H9 (cell line): ENCODE measurements at regions not wholly inside any gene's neighbourhood (a gene's known extent, or its start where the extent isn't known, plus 50 kb on each side); places are given as distances from the start of the nearest gene placed in this dataset.

Source experiments
- DNase-seq: peaks from one replicate; pipeline ENCODE4 v3.0.0-alpha.2; 2017
- H2AFZ ChIP-seq: one replicate; pipeline ENCODE4 v1.6.1; 2013; ENCODE audit warnings: mild to moderate bottlenecking, low read length, control low read depth, moderate library complexity
- H2AK5ac ChIP-seq: 2 replicates; pipeline ENCODE4 v1.6.1; 2013; ENCODE audit warnings: low read length, control low read depth, mixed read lengths; ENCODE audit not compliant: insufficient read length
- H2BK120ac ChIP-seq: one replicate; pipeline ENCODE4 v1.6.1; 2013; ENCODE audit warnings: low read depth, mild to moderate bottlenecking, low read length, control low read depth, inconsistent platforms; ENCODE audit not compliant: poor library complexity, severe bottlenecking
- H2BK12ac ChIP-seq: 2 replicates; pipeline ENCODE4 v1.6.1; 2013; ENCODE audit warnings: low read length, control low read depth, mixed read lengths, low read depth; ENCODE audit not compliant: insufficient read length
- H2BK15ac ChIP-seq: 2 replicates; pipeline ENCODE4 v1.6.1; 2013; ENCODE audit warnings: low read depth, low read length, control low read depth
- H2BK20ac ChIP-seq: one replicate; pipeline ENCODE4 v1.6.1; 2013; ENCODE audit warnings: low read depth, mild to moderate bottlenecking, low read length, control low read depth, inconsistent platforms; ENCODE audit not compliant: poor library complexity, severe bottlenecking
- H2BK5ac ChIP-seq: 2 replicates; pipeline ENCODE4 v1.6.1; 2013; ENCODE audit warnings: low read length, control low read depth, mixed read lengths; ENCODE audit not compliant: insufficient read length
- H3K14ac ChIP-seq: 2 replicates; pipeline ENCODE4 v1.6.1; 2013; ENCODE audit warnings: low read length, control low read depth; ENCODE audit not compliant: insufficient read depth
- H3K18ac ChIP-seq: 2 replicates; pipeline ENCODE4 v1.6.1; 2013; ENCODE audit warnings: low read depth, mild to moderate bottlenecking, mixed read lengths, low read length, control low read depth; ENCODE audit not compliant: insufficient read length
- H3K23ac ChIP-seq: 2 replicates; pipeline ENCODE4 v1.6.1; 2013; ENCODE audit warnings: low read length, control low read depth, mixed read lengths, low read depth; ENCODE audit not compliant: insufficient read length
- H3K23me2 ChIP-seq: 2 replicates; pipeline ENCODE4 v1.6.1; 2013; ENCODE audit warnings: low read depth, mild to moderate bottlenecking, mixed read lengths, low read length, control low read depth; ENCODE audit not compliant: insufficient read length, poor library complexity, severe bottlenecking
- H3K27ac ChIP-seq: 2 replicates; pipeline ENCODE4 v1.5.1; 2013; ENCODE audit warnings: low read length, control low read depth, mixed read lengths, low read depth; ENCODE audit not compliant: insufficient read length
- H3K27me3 ChIP-seq: 2 replicates; pipeline ENCODE4 v1.6.1; 2013; ENCODE audit warnings: low read length, control low read depth, inconsistent platforms; ENCODE audit not compliant: insufficient read depth
- H3K4ac ChIP-seq: 2 replicates; pipeline ENCODE4 v1.6.1; 2013; ENCODE audit warnings: low read depth, mild to moderate bottlenecking, control low read depth, inconsistent platforms, low read length, moderate library complexity
- H3K4me1 ChIP-seq: 2 replicates; pipeline ENCODE4 v1.6.1; 2013; ENCODE audit warnings: low read length, control low read depth, inconsistent platforms; ENCODE audit not compliant: insufficient read depth
- H3K4me2 ChIP-seq: 2 replicates; pipeline ENCODE4 v1.6.1; 2013; ENCODE audit warnings: low read length, control low read depth, mixed read lengths; ENCODE audit not compliant: insufficient read length, insufficient read depth
- H3K56ac ChIP-seq: 2 replicates; pipeline ENCODE4 v1.6.1; 2013; ENCODE audit warnings: low read depth, mild to moderate bottlenecking, mixed read lengths, low read length, control low read depth; ENCODE audit not compliant: insufficient read length
- H3K79me1 ChIP-seq: 2 replicates; pipeline ENCODE4 v1.6.1; 2013; ENCODE audit warnings: low read depth, mild to moderate bottlenecking, moderate library complexity, low read length, control low read depth, inconsistent platforms; ENCODE audit not compliant: insufficient read depth, poor library complexity, severe bottlenecking
- H3K79me2 ChIP-seq: 2 replicates; pipeline ENCODE4 v1.6.1; 2013; ENCODE audit warnings: low read length, control low read depth, inconsistent platforms; ENCODE audit not compliant: insufficient read depth
- H3K9ac ChIP-seq: 2 replicates; pipeline ENCODE4 v1.6.1; 2013; ENCODE audit warnings: low read length, control low read depth, mixed read lengths; ENCODE audit not compliant: insufficient read length; ENCODE audit errors: extremely low read depth
- H3K9me3 ChIP-seq: one replicate; pipeline ENCODE4 v1.6.1; 2013; ENCODE audit warnings: low read depth, low read length, inconsistent platforms; ENCODE audit not compliant: control insufficient read depth
- H3T11ph ChIP-seq: one replicate; pipeline ENCODE4 v1.6.1; 2013; ENCODE audit warnings: mild to moderate bottlenecking, low read length, control low read depth, inconsistent platforms
- H4K20me1 ChIP-seq: one replicate; pipeline ENCODE4 v1.6.1; 2013; ENCODE audit not compliant: control insufficient read depth, insufficient read length, insufficient read depth
- H4K5ac ChIP-seq: 2 replicates; pipeline ENCODE4 v1.6.1; 2013; ENCODE audit warnings: low read depth, mild to moderate bottlenecking, mixed read lengths, low read length, control low read depth; ENCODE audit not compliant: insufficient read length
- H4K8ac ChIP-seq: replicated peaks from 2 replicates; pipeline ENCODE4 v1.6.1; 2013; ENCODE audit warnings: low read length, control low read depth, mixed read lengths, low read depth; ENCODE audit not compliant: insufficient read length
- H4K91ac ChIP-seq: 2 replicates; pipeline ENCODE4 v1.6.1; 2013; ENCODE audit warnings: low read depth, mild to moderate bottlenecking, moderate library complexity, mixed read lengths, low read length, control low read depth; ENCODE audit not compliant: insufficient read length
- H3K27ac Mint-ChIP-seq, 3 experiments: 2 replicates in 2 of 3; 3 replicates in 1 of 3; pipeline ENCODE4 v1.8.0; 2020 to 2021; ENCODE audit warnings: mixed read lengths in 3 of 3, mild to moderate bottlenecking in 1 of 3, moderate library complexity in 1 of 3
- H3K27me3 Mint-ChIP-seq: 2 replicates; pipeline ENCODE4 v1.8.0; 2021; ENCODE audit warnings: low read depth, mild to moderate bottlenecking, moderate library complexity, mixed read lengths
- H3K36me3 Mint-ChIP-seq, 3 experiments: 2 replicates in 2 of 3; 3 replicates in 1 of 3; pipeline ENCODE4 v1.8.0; 2020 to 2021; ENCODE audit warnings: low read depth in 3 of 3, mixed read lengths in 3 of 3; ENCODE audit not compliant: insufficient read depth in 1 of 3
- H3K4me1 Mint-ChIP-seq, 2 experiments: 2 replicates each; pipeline ENCODE4 v1.8.0; 2020; ENCODE audit warnings: mixed read lengths in 2 of 2
- H3K4me3 Mint-ChIP-seq, 2 experiments: 2 replicates in 1 of 2; 3 replicates in 1 of 2; pipeline ENCODE4 v1.8.0; 2020 to 2021; ENCODE audit warnings: mild to moderate bottlenecking in 2 of 2, mixed read lengths in 2 of 2, moderate library complexity in 1 of 2
- H3K9me3 Mint-ChIP-seq, 2 experiments: 2 replicates in 1 of 2; 3 replicates in 1 of 2; pipeline ENCODE4 v1.8.0; 2020; ENCODE audit warnings: mild to moderate bottlenecking in 2 of 2, mixed read lengths in 2 of 2, moderate library complexity in 1 of 2
- CTCF ChIP-seq: fragments of 200-600 bp; sonication (generic); conservative IDR thresholded peaks from 3 replicates; pipeline ENCODE4 v1.8.0; 2021; ENCODE audit warnings: antibody characterized with exemption, mild to moderate bottlenecking

GRCh38 chr3:174758943-174759342 lies 100.2 kb upstream of the NAALADL2 start:
- no peaks in the 10 kb centered on the region for H3K79me1 ChIP-seq
- H4K5ac ChIP-seq = no peak overlapping the region
- no peak overlapping the region for H2BK15ac ChIP-seq
- no peak overlapping the region for H3K23ac ChIP-seq
- Mint-ChIP-seq H3K4me3 (no peak overlapping the region), H3K9me3 (peaks cover 0 to 3% of the 10 kb centered on the region in 2 experiments; a peak in 2 of 5 replicates), H3K27ac (no peak overlapping the region), H3K27me3 (no peaks in the 10 kb centered on the region), H3K36me3 (no peaks in the 10 kb centered on the region), H3K4me1 (no peaks in the 10 kb centered on the region)
- H3K4me1 ChIP-seq = no peaks in the 10 kb centered on the region
- no peak overlapping the region for H2BK12ac ChIP-seq
- H2BK5ac ChIP-seq = no peak overlapping the region
- H4K8ac ChIP-seq = no peak overlapping the region
- H3K9ac ChIP-seq = no peak overlapping the region
- no peak overlapping the region for H2AFZ ChIP-seq
- H2BK120ac ChIP-seq = no peak overlapping the region
- H3K9me3 ChIP-seq = no peaks in the 10 kb centered on the region
- no peak overlapping the region for H3K27ac ChIP-seq
- no peaks in the 10 kb centered on the region for H3K23me2 ChIP-seq
- H2AK5ac ChIP-seq = no peak overlapping the region
- H4K20me1 ChIP-seq = no peaks in the 10 kb centered on the region
- H4K91ac ChIP-seq = no peak overlapping the region
- H3T11ph ChIP-seq = no peak overlapping the region
- TF ChIP-seq CTCF = no peak
- H3K18ac ChIP-seq = no peak overlapping the region
- no peak overlapping the region for H3K4me2 ChIP-seq
- H2BK20ac ChIP-seq = no peak overlapping the region
- no peak overlapping the region for H3K4ac ChIP-seq
- no peak overlapping the region for H3K14ac ChIP-seq
- H3K79me2 ChIP-seq = no peaks in the 10 kb centered on the region
- no peak for DNase-seq
- H3K27me3 ChIP-seq = no peaks in the 10 kb centered on the region
- H3K56ac ChIP-seq = no peak overlapping the region
